Thoracic aorta (tissue), 2 donors: ENCODE measurements at regions not wholly inside any gene's neighbourhood (a gene's known extent, or its start where the extent isn't known, plus 50 kb on each side); places are given as distances from the start of the nearest gene placed in this dataset.

ENCODE experiments used
- ATAC-seq: fragments of 150-250 bp; one replicate; pipeline ENCODE4 v1.8.0; 2017; ENCODE audit warnings: low read depth; ENCODE audit not compliant: insufficient number of reproducible peaks, low FRiP score
- DNase-seq: peaks from one replicate; pipeline ENCODE4 v3.0.0-alpha.2; 2020; ENCODE audit warnings: low spot score
- H3K27ac ChIP-seq, 2 donors: fragments of 200-600 bp; sonication (generic); 1 replicate in 1 of 2; 2 replicates in 1 of 2; pipeline ENCODE4 v1.5.1; 2016; ENCODE audit warnings: mild to moderate bottlenecking in 2 of 2, moderate library complexity in 2 of 2
- H3K27me3 ChIP-seq: fragments of 200-600 bp; sonication (generic); replicated peaks from 2 replicates; pipeline ENCODE4 v1.6.0; 2016; ENCODE audit warnings: mild to moderate bottlenecking; ENCODE audit not compliant: insufficient read depth
- H3K36me3 ChIP-seq: fragments of 200-600 bp; sonication (generic); one replicate; pipeline ENCODE4 v1.5.1; 2016
- H3K4me1 ChIP-seq, 2 donors: fragments of 200-600 bp; sonication (generic); 1 replicate in 1 of 2; 2 replicates in 1 of 2; pipeline versions ENCODE4 v1.5.1 to v1.6.0; 2016; ENCODE audit warnings: low read depth in 2 of 2, mild to moderate bottlenecking in 1 of 2; ENCODE audit not compliant: control insufficient read depth in 1 of 2
- H3K4me3 ChIP-seq: fragments of 200-600 bp; sonication (generic); 2 replicates; pipeline ENCODE4 v1.5.1; 2016; ENCODE audit warnings: mild to moderate bottlenecking
- H3K9me3 ChIP-seq: fragments of 200-600 bp; sonication (generic); 2 replicates; pipeline ENCODE4 v1.5.1; 2016
- CTCF ChIP-seq: fragments of 200-600 bp; sonication (generic); IDR thresholded peaks from one replicate; pipeline ENCODE4 v1.5.1; 2019; ENCODE audit warnings: antibody characterized with exemption

- no peak for ATAC-seq
- H3K4me1 ChIP-seq: no peaks in the 10 kb centered on the region
- no peaks in the 10 kb centered on the region for H3K36me3 ChIP-seq
- no peak overlapping the region for H3K27ac ChIP-seq
- no peak overlapping the region for H3K4me3 ChIP-seq
- H3K27me3 ChIP-seq: no peaks in the 10 kb centered on the region
- DNase-seq: no peak
- H3K9me3 ChIP-seq: peaks cover 3% of the 10 kb centered on the region
- no peak for TF ChIP-seq CTCF
Observed at GRCh38 chr4:151951671-151952050, 190.9 kb upstream of the GATB start.

DNA sequence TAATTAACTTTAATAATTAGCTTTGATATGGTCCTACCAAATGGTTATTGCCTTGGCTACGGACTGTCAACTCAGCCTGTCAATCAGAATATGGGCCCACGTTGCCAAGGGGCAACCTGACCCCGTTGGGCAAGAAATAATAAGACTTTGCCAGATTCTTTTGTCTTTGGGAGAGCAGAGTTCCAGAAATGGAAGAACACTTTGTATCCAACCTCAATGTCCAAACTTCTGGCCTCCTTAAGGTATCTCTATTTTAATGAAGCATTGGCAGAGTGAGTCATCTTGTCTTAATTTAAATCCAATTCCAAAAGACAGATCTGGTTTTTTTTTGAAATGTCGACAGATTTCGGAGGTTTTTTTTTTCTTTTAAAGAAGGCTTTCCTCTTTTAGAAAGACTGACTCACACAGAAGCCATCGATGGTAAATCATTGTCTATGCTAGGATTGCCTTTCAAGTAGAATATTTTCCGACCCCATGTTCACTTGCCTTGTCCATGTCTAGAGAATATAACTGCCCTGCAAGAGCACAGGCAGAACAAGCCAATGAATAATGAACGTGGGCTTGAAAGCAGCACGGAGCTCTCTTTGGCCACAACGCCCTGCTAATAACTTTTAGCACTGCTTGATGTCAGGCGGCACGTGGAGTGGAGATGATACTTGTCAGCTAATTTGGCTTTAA is 190.3 kb upstream of the GATB start:
- H3K9me3 ChIP-seq: peaks cover 3% of the 10 kb centered on the region
- no peaks in the 10 kb centered on the region for H3K36me3 ChIP-seq
- no peaks in the 10 kb centered on the region for H3K4me1 ChIP-seq
- H3K27me3 ChIP-seq: no peaks in the 10 kb centered on the region
- H3K27ac ChIP-seq: no peak overlapping the region
- TF ChIP-seq CTCF: no peak
- no peak for DNase-seq
- no peak overlapping the region for H3K4me3 ChIP-seq
- no peak for ATAC-seq

DNA sequence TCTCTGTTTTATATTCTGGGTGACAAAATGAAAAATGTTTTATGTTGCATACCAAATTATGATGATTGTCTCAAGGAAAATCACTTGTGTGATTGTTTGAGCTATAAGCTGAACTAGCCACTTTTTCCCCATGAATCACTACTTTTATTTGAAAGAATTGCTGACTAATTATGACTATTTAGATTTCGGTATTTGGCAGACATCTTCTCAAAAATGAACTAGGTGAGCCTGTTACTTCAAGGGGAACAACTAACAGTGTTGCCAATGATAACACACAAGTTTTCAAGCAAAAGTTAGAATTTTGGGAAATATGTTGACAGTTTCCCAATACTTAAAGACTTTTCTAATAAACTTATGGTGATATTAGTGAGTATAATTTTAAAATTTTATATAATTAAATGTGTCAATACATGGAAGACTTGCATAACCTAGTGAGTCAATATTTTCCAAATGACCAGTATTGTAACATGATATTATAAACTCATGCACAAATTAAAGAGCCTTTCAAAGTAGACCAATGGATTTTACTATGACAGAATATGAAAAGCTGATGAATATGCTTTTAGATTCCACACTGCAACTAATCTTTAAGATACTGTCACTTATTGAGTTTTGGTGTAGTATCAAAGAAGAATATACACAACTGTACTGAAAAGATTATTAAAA is 187.7 kb upstream of the GATB start:
- ATAC-seq (no peak), DNase-seq (no peak)
- H3K27me3 ChIP-seq: no peaks in the 10 kb centered on the region
- H3K4me1 ChIP-seq: no peaks in the 10 kb centered on the region
- no peak for TF ChIP-seq CTCF
- no peaks in the 10 kb centered on the region for H3K36me3 ChIP-seq
- H3K9me3 ChIP-seq: peaks cover 3% of the 10 kb centered on the region
- H3K4me3 ChIP-seq: no peak overlapping the region
- no peak overlapping the region for H3K27ac ChIP-seq

DNA sequence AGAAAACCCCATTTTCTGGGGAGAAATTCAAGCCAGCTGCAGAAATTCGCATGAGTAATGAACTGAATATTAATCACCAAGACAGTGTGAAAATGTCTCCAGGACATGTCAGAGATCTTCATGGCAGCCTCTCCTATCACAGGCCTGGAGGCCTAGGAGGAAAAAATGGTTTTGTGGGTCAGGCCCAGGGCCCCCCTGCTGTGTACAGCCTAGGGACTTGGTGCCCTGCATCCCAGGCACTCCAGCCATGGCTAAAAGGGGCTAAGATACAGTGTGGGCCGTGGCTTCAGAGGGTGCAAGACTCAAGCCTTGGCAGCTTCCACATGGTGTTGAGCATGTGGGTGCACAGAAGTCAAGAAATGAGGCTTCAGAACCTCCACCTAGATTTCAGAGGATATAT is 185.9 kb upstream of the GATB start:
- TF ChIP-seq CTCF: no peak
- no peaks in the 10 kb centered on the region for H3K27me3 ChIP-seq
- H3K4me3 ChIP-seq: no peak overlapping the region
- DNase-seq (no peak), ATAC-seq (no peak)
- H3K9me3 ChIP-seq: peaks cover 3% of the 10 kb centered on the region
- H3K27ac ChIP-seq: no peak overlapping the region
- no peaks in the 10 kb centered on the region for H3K4me1 ChIP-seq
- no peaks in the 10 kb centered on the region for H3K36me3 ChIP-seq

DNA sequence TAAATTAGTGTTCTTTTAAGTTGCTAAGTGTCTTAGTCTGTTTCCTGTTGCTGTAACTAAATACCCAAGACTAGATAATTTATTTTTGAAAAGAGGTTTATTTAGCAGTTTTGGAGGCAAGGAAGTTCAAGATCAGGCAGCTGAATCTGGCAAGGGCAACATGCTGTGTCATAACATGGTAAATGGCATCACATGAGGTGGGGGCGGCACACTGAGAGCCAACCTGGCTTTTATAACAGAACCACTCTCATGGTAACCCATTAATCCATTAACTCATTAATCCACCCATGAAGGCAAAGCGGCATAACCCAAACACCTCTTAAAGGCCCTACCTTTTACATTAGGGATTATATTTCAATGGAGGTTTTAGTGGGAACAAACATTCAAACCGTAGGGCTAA is 182.2 kb upstream of the GATB start:
- ATAC-seq: no peak
- no peak for TF ChIP-seq CTCF
- Histone ChIP-seq H3K36me3 (no peaks in the 10 kb centered on the region), H3K27ac (no peak overlapping the region), H3K27me3 (no peaks in the 10 kb centered on the region), H3K4me1 (no peaks in the 10 kb centered on the region), H3K9me3 (peaks cover 3% of the 10 kb centered on the region), H3K4me3 (no peak overlapping the region)
- DNase-seq: no peak
